ENCODE measurements at regions not wholly inside any gene's neighbourhood (a gene's known extent, or its start where the extent isn't known, plus 50 kb on each side); places are given as distances from the start of the nearest gene placed in this dataset.

DNA sequence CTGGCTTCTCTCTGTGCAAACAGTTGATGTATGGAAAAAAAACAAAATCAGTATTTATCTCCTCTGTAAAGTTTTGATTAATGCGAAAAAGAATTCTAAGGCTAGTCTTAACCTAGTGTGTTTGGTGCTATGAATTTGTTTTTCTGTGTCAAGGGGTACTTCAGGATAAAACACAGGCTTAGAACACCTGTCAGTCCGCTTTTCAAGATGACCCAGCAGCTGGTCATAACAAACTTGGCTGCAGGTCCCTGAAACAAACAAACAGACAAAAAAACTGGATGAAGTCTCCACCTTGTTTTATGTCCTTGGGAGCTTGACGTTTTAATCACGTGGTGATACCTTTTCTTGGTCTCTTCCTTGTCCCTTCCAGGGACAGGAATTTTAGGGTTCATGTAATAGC is 689.3 kb downstream of the UQCRFS1 start:
- DNase-seq, result no peak
- Histone ChIP-seq H3K36me3 (no peaks in the 10 kb centered on the region), H3K4me1 (ENCODE audit: insufficient read depth) (no peaks in the 10 kb centered on the region), H3K9me3 (no peaks in the 10 kb centered on the region), H3K27me3 (no peaks in the 10 kb centered on the region), H3K27ac (no peak overlapping the region), H3K4me3 (no peak overlapping the region)
- intact Hi-C loops (cut with DNase I), result no loop called here
- TF ChIP-seq, protein P1, sequence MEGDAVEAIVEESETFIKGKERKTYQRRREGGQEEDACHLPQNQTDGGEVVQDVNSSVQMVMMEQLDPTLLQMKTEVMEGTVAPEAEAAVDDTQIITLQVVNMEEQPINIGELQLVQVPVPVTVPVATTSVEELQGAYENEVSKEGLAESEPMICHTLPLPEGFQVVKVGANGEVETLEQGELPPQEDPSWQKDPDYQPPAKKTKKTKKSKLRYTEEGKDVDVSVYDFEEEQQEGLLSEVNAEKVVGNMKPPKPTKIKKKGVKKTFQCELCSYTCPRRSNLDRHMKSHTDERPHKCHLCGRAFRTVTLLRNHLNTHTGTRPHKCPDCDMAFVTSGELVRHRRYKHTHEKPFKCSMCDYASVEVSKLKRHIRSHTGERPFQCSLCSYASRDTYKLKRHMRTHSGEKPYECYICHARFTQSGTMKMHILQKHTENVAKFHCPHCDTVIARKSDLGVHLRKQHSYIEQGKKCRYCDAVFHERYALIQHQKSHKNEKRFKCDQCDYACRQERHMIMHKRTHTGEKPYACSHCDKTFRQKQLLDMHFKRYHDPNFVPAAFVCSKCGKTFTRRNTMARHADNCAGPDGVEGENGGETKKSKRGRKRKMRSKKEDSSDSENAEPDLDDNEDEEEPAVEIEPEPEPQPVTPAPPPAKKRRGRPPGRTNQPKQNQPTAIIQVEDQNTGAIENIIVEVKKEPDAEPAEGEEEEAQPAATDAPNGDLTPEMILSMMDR (IDR thresholded peaks at IDR 0.05), result no peak
- TF ChIP-seq POLR2A (IDR thresholded peaks at IDR 0.05) (no peak), EP300 (IDR thresholded peaks at IDR 0.05) (no peak)
- 13 to 36% (median 16%) methylated on average over 4 of the region's 4 CpGs for WGBS, 3 donors

DNA sequence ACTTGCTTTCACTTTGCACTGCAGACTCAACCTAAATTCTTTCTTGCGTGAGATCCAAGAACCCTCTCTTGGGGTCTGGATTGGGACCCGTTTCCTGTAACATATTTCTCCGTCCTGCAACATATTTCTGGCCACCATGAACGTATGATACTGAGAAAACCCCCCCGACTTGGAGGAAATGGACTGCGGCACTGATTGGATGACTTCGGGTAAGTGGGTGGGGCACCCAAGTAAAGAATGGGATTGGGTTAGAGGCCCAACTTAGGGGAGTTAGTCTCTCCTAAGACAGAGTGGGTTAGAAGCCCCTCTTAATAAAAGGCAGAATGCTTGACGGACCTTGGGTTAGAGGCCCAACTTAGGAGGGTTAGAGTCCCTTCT is 690.4 kb downstream of the UQCRFS1 start:
- TF ChIP-seq POLR2A (IDR thresholded peaks at IDR 0.05), result no peak
- TF ChIP-seq, protein P1 (IDR thresholded peaks at IDR 0.05), result no peak
- Histone ChIP-seq H3K27ac (no peak overlapping the region), H3K9me3 (no peaks in the 10 kb centered on the region), H3K27me3 (no peaks in the 10 kb centered on the region), H3K4me3 (no peak overlapping the region), H3K36me3 (no peaks in the 10 kb centered on the region), H3K4me1 (ENCODE audit: insufficient read depth) (no peaks in the 10 kb centered on the region)
- intact Hi-C loops (cut with DNase I), result no loop called here
- DNase-seq, result no peak
- WGBS, 3 donors, result 79 to 91% (median 82%) methylated on average over 8 of the region's 8 CpGs

DNA sequence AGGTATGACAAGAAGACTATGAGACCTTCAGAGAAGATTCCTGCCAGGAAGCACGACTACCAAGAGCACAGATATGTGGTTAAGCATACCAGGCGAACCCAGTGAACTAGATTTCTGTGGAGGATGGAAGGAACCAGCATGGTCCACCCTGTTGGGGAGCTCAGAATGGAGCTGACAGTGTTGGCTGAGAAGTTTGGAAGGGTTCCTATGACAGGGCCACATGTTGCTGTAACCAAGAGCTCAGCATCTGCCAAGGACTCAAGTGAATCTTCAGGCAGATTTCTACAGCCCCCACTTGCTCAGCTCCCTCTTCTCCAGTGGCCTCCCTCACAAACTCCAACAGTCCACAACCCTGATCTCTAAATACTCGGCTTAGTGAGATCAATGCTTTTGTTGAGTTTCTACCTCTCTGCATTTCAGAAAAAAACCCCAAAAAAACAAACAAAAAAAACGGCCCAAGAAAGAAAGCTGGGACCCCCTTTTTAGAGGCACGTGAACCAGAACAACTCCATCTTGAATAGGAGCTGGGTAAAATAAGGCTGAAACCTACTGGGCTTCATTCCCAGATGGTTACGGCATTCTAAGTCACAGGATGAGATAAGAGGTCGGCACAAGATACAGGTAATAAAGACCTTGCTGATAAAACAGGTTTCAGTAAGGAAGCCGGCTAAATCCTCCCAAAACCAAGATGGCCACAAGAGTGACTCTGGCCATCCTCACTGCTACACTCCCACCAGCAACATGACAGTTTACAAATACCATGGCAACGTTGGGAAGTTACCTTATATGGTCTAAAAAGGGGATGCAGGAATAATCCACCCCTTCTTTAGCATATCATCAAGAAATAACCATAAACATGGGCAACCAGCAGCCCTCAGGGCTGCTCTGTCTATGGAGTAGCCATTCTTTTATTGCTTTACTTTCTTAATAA is 691.1 kb downstream of the UQCRFS1 start:
- intact Hi-C loops (cut with DNase I), result no loop called here
- TF ChIP-seq, protein P1 (IDR thresholded peaks at IDR 0.05), result no peak
- TF ChIP-seq POLR2A (IDR thresholded peaks at IDR 0.05) (no peak), EP300 (IDR thresholded peaks at IDR 0.05) (no peak)
- Histone ChIP-seq H3K27ac (no peak overlapping the region), H3K36me3 (no peaks in the 10 kb centered on the region), H3K27me3 (no peaks in the 10 kb centered on the region), H3K4me3 (no peak overlapping the region), H3K4me1 (ENCODE audit: insufficient read depth) (no peaks in the 10 kb centered on the region), H3K9me3 (no peaks in the 10 kb centered on the region)
- WGBS, 3 donors, result 56 to 75% (median 63%) methylated on average over 9 of the region's 9 CpGs
- DNase-seq, result no peak

DNA sequence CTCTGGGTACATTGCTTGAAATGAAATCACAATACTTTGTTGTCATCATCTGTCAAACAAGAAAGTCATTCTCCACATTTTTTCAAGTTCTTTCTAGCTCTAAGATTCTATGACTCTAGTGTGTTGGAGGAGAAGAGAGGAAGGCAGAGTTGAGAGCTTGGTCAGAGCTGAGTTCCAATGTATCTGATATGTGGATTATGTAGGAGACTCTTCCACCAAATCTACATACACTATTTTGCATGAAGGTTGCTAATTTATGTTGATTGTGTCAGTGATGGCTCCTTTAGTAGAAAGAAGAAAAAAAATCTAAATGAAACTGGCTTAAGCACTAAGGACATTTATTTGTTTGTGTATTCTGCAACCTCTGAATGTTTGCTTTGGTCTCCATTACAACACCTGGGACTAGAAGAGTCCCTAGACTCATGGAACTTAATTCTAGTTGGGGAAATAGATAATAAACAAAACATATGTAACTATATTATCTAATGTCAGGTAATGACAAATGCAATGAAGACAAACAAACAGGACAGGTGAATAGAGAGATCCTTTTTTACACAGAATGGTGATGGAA is 691.9 kb downstream of the UQCRFS1 start:
- H3K9me3 ChIP-seq, result no peaks in the 10 kb centered on the region
- H3K27ac ChIP-seq, result no peak overlapping the region
- H3K4me1 ChIP-seq (ENCODE audit: insufficient read depth), result no peaks in the 10 kb centered on the region
- DNase-seq, result no peak
- no peaks in the 10 kb centered on the region for H3K27me3 ChIP-seq
- no peak overlapping the region for H3K4me3 ChIP-seq
- intact Hi-C loops (cut with DNase I), result no loop called here
- H3K36me3 ChIP-seq, result no peaks in the 10 kb centered on the region
- TF ChIP-seq, protein P1 (IDR thresholded peaks at IDR 0.05), result no peak
- no peak for TF ChIP-seq EP300 (IDR thresholded peaks at IDR 0.05)
- no peak for TF ChIP-seq POLR2A (IDR thresholded peaks at IDR 0.05)
